Keratinocyte (primary cell): ENCODE measurements at regions not wholly inside any gene's neighbourhood (a gene's known extent, or its start where the extent isn't known, plus 50 kb on each side); places are given as distances from the start of the nearest gene placed in this dataset.

Experiments used
- DNase-seq: peaks from one replicate; pipeline ENCODE4 v3.0.0-alpha.2; 2011; ENCODE audit warnings: low read depth, missing footprints, low spot score
- FAIRE-seq: peaks from 2 replicates; lab custom pipeline; 2011; peaks lifted over from hg19 to GRCh38; lab: Jason Lieb, UNC
- H2AFZ ChIP-seq: 2 replicates; pipeline ENCODE4 v1.6.0; 2012; ENCODE audit warnings: low read length, control low read depth, inconsistent platforms; ENCODE audit not compliant: control insufficient read depth
- H3K27ac ChIP-seq: 2 replicates; pipeline ENCODE4 v1.5.1; 2011; ENCODE audit warnings: low read length; ENCODE audit not compliant: control insufficient read depth, insufficient read depth
- H3K27me3 ChIP-seq: 3 replicates; pipeline ENCODE4 v1.6.0; 2011; ENCODE audit warnings: low read length; ENCODE audit not compliant: control insufficient read depth, insufficient read depth; ENCODE audit errors: extremely low read depth
- H3K36me3 ChIP-seq, 2 experiments: 2 replicates in 1 of 2; 3 replicates in 1 of 2; pipeline ENCODE4 v1.5.1; 2011; ENCODE audit warnings: low read length in 2 of 2, mild to moderate bottlenecking in 1 of 2; ENCODE audit not compliant: control insufficient read depth in 2 of 2, insufficient read depth in 2 of 2; ENCODE audit errors: extremely low read depth in 1 of 2
- H3K4me1 ChIP-seq: 3 replicates; pipeline ENCODE4 v1.5.1; 2011; ENCODE audit warnings: low read length; ENCODE audit not compliant: control insufficient read depth, insufficient read depth; ENCODE audit errors: extremely low read depth
- H3K4me2 ChIP-seq: 3 replicates; pipeline ENCODE4 v1.6.0; 2011; ENCODE audit warnings: low read depth, low read length; ENCODE audit not compliant: control insufficient read depth, insufficient read depth; ENCODE audit errors: extremely low read depth
- H3K4me3 ChIP-seq, 3 experiments: fragments of 200-600 bp in 1 of 3; sonication (generic) in 1 of 3; 2 replicates in 2 of 3; 3 replicates in 1 of 3; pipeline ENCODE4 v1.5.1; 2011 to 2016; ENCODE audit warnings: low read length in 3 of 3, mild to moderate bottlenecking in 3 of 3, control low read depth in 2 of 3, inconsistent platforms in 1 of 3, low read depth in 1 of 3, mixed read lengths in 1 of 3, mixed run types in 1 of 3, moderate library complexity in 1 of 3; ENCODE audit not compliant: control insufficient read depth in 2 of 3, insufficient read depth in 2 of 3; ENCODE audit errors: extremely low read depth in 1 of 3
- H3K79me2 ChIP-seq: 2 replicates; pipeline ENCODE4 v1.6.0; 2012; ENCODE audit warnings: low read length; ENCODE audit not compliant: control insufficient read depth, insufficient read depth
- H3K9ac ChIP-seq: 3 replicates; pipeline ENCODE4 v1.6.0; 2011; ENCODE audit warnings: low read length; ENCODE audit not compliant: control insufficient read depth, insufficient read depth; ENCODE audit errors: extremely low read depth
- H3K9me1 ChIP-seq: 3 replicates; pipeline ENCODE4 v1.6.0; 2011; ENCODE audit warnings: low read length; ENCODE audit not compliant: control insufficient read depth, insufficient read depth; ENCODE audit errors: extremely low read depth
- H3K9me3 ChIP-seq: 2 replicates; pipeline ENCODE4 v1.5.1; 2012; ENCODE audit warnings: low read depth, low read length; ENCODE audit not compliant: control insufficient read depth
- H4K20me1 ChIP-seq: 3 replicates; pipeline ENCODE4 v1.6.0; 2011; ENCODE audit warnings: low read length; ENCODE audit not compliant: control insufficient read depth, insufficient read depth; ENCODE audit errors: extremely low read depth
- EZH2 ChIP-seq: IDR thresholded peaks from one replicate; pipeline ENCODE4 v1.6.1; 2012; ENCODE audit warnings: inconsistent platforms, mild to moderate bottlenecking, low read length, moderate library complexity
- dilution Hi-C: fragments of 300-500 bp; cut with MboI; formaldehyde crosslinking; loops from one replicate; pipeline ENCODE4 v1.7.0; 2020; ENCODE audit warnings: low sequenced_read_pairs; ENCODE audit not compliant: extremely low pct_ligation_motif_present
- TF ChIP-seq, protein P1 (sequence below), 3 experiments: IDR thresholded peaks in 1 of 3; conservative IDR thresholded peaks in 1 of 3; optimal IDR thresholded peaks in 1 of 3; 2 replicates in 2 of 3; 3 replicates in 1 of 3; pipeline versions ENCODE3 to v1.5.1; 2011; ENCODE audit warnings: low read length in 3 of 3, mild to moderate bottlenecking in 3 of 3, moderate library complexity in 2 of 3, control low read depth in 1 of 3, inconsistent platforms in 1 of 3; ENCODE audit not compliant: insufficient read depth in 2 of 3; ENCODE audit errors: extremely low read depth in 1 of 3

DNA sequence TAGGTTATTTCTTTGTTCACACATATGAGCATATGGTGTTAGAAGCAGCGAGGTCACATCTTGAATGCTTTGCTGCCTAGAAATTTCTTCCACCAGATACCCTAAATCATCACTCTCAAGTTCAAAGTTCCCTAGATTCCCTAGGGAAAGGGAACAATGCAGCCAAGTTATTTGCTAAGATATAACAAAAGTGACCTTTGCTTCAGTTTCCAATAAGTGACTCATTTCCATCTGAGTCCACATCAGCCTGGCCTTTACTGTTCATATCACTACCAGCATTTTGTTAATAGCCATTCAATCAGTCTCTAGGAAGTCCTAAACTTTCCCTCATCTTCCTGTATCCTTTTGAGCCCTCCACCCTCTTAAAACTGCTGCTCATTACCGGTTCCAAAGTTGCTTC is 1502.5 kb downstream of the KCNT2 start:
- no peak for TF ChIP-seq EZH2
- TF ChIP-seq, protein P1, sequence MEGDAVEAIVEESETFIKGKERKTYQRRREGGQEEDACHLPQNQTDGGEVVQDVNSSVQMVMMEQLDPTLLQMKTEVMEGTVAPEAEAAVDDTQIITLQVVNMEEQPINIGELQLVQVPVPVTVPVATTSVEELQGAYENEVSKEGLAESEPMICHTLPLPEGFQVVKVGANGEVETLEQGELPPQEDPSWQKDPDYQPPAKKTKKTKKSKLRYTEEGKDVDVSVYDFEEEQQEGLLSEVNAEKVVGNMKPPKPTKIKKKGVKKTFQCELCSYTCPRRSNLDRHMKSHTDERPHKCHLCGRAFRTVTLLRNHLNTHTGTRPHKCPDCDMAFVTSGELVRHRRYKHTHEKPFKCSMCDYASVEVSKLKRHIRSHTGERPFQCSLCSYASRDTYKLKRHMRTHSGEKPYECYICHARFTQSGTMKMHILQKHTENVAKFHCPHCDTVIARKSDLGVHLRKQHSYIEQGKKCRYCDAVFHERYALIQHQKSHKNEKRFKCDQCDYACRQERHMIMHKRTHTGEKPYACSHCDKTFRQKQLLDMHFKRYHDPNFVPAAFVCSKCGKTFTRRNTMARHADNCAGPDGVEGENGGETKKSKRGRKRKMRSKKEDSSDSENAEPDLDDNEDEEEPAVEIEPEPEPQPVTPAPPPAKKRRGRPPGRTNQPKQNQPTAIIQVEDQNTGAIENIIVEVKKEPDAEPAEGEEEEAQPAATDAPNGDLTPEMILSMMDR (optimal IDR thresholded peaks at IDR 0.05 in 1 of 3, IDR thresholded peaks at IDR 0.05 in 1 of 3, conservative IDR thresholded peaks at IDR 0.05 in 1 of 3; ENCODE audit: extremely low read depth in 1 of 3, insufficient read depth in 2 of 3, low read length in 3 of 3): no peak
- Histone ChIP-seq H3K27me3 (no peaks in the 10 kb centered on the region), H3K4me2 (no peak overlapping the region), H2AFZ (no peak overlapping the region), H3K4me3 (no peak overlapping the region), H3K9me3 (no peaks in the 10 kb centered on the region), H4K20me1 (no peaks in the 10 kb centered on the region), H3K36me3 (no peaks in the 10 kb centered on the region), H3K79me2 (no peaks in the 10 kb centered on the region), H3K27ac (no peak overlapping the region), H3K9me1 (no peaks in the 10 kb centered on the region), H3K9ac (no peak overlapping the region), H3K4me1 (no peaks in the 10 kb centered on the region)
- dilution Hi-C loops: no loop called here
- FAIRE-seq (no peak), DNase-seq (no peak)

DNA sequence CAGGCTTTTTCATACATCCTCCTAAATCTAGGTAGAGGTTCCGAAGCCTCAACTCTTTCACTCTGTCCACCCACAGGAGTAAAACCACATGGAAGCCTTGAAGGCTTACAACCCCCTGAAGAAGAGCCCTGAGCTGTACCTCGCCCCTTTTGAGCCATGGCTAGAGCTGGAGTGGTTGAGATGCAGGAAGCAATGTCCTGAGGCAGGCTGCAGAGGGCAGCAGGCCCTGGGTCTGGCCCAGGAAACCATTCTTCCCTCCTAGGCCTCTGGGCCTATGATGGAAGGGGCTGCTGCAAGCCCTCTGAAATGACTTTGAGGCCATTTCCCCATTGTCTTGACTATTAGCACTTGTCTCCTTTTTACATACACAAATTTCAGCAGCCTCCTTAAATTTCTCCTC is 1503.0 kb downstream of the KCNT2 start:
- H3K9ac ChIP-seq: no peak overlapping the region
- dilution Hi-C loops: no loop called here

More for the DNA sequence above, 1503.0 kb downstream of the KCNT2 start:
- Histone ChIP-seq H3K4me1 (no peaks in the 10 kb centered on the region), H3K27me3 (no peaks in the 10 kb centered on the region), H3K4me3 (no peak overlapping the region), H4K20me1 (no peaks in the 10 kb centered on the region), H2AFZ (no peak overlapping the region), H3K79me2 (no peaks in the 10 kb centered on the region), H3K27ac (no peak overlapping the region), H3K36me3 (no peaks in the 10 kb centered on the region), H3K9me1 (no peaks in the 10 kb centered on the region), H3K4me2 (no peak overlapping the region), H3K9me3 (no peaks in the 10 kb centered on the region)
- TF ChIP-seq, protein P1 (optimal IDR thresholded peaks at IDR 0.05 in 1 of 3, IDR thresholded peaks at IDR 0.05 in 1 of 3, conservative IDR thresholded peaks at IDR 0.05 in 1 of 3; ENCODE audit: extremely low read depth in 1 of 3, insufficient read depth in 2 of 3, low read length in 3 of 3): no peak
- TF ChIP-seq EZH2: no peak
- no peak for FAIRE-seq
- DNase-seq: no peak
